SK-N-SH (cell line): ENCODE measurements at regions not wholly inside any gene's neighbourhood (a gene's known extent, or its start where the extent isn't known, plus 50 kb on each side); places are given as distances from the start of the nearest gene placed in this dataset.

Experiments
- CTCF ChIA-PET: fragments of 300-600, 350-600 bp; formaldehyde crosslinking; extraction: SDS; loops from one replicate; lab custom pipeline; 2021; lab: Yijun Ruan, JAX
- POLR2A ChIA-PET: fragments of 350-600 bp; sonication (Branson Sonifier 250); formaldehyde crosslinking; extraction: SDS; loops from one replicate; lab custom pipeline; 2020; ENCODE audit warnings: antibody characterized with exemption, inconsistent platforms; lab: Yijun Ruan, JAX
- DNase-seq: peaks from one replicate; pipeline ENCODE4 v3.0.0; 2012
- H2AFZ ChIP-seq: fragments of 200-600 bp; sonication (generic); 2 replicates; pipeline ENCODE4 v1.8.1; 2016; ENCODE audit warnings: antibody characterized with exemption, mild to moderate bottlenecking, low read depth
- H3F3A ChIP-seq: fragments of 200-600 bp; sonication (generic); replicated peaks from 2 replicates; pipeline ENCODE3; 2016; ENCODE audit warnings: antibody characterized with exemption, mild to moderate bottlenecking; ENCODE audit not compliant: insufficient read depth
- H3K27ac ChIP-seq, 2 experiments: fragments of 200-500 bp in 1 of 2; fragments of 200-600 bp in 1 of 2; sonication (Bioruptor generic) in 1 of 2; sonication (generic), shearing (Covaris generic) in 1 of 2; 2 replicates each; pipeline versions ENCODE4 v1.5.1 to v1.6.1; 2014 to 2016; ENCODE audit warnings: low read depth in 2 of 2, inconsistent platforms in 1 of 2, low read length in 1 of 2, mild to moderate bottlenecking in 1 of 2, mixed read lengths in 1 of 2
- H3K27me3 ChIP-seq: fragments of 200-600 bp; sonication (generic), shearing (Covaris generic); 2 replicates; pipeline ENCODE4 v1.6.1; 2016; ENCODE audit warnings: mixed run types; ENCODE audit not compliant: insufficient read depth
- H3K36me3 ChIP-seq, 2 experiments: fragments of 200-500 bp in 1 of 2; fragments of 200-600 bp in 1 of 2; sonication (Bioruptor generic) in 1 of 2; sonication (generic) in 1 of 2; replicated peaks in 1 of 2; 2 replicates each; pipeline versions ENCODE3 to v1.5.1; 2014 to 2016; ENCODE audit warnings: low read length in 1 of 2, mild to moderate bottlenecking in 1 of 2; ENCODE audit not compliant: insufficient read depth in 2 of 2, control insufficient read depth in 1 of 2
- H3K4me1 ChIP-seq, 2 experiments: fragments of 200-500 bp in 1 of 2; fragments of 200-600 bp in 1 of 2; sonication (Bioruptor generic) in 1 of 2; sonication (generic), shearing (Covaris generic) in 1 of 2; 2 replicates each; pipeline versions ENCODE4 v1.5.1 to v1.6.1; 2014 to 2016; ENCODE audit warnings: low read depth in 1 of 2, low read length in 1 of 2, mixed run types in 1 of 2; ENCODE audit not compliant: insufficient read depth in 2 of 2, control insufficient read depth in 1 of 2
- H3K4me2 ChIP-seq: fragments of 200-600 bp; sonication (generic), shearing (Covaris generic); 2 replicates; pipeline ENCODE4 v1.6.1; 2017; ENCODE audit warnings: mixed run types
- H3K4me3 ChIP-seq, 2 experiments: fragments of 200-500 bp in 1 of 2; fragments of 200-600 bp in 1 of 2; sonication (Bioruptor generic) in 1 of 2; sonication (generic), shearing (Covaris generic) in 1 of 2; 2 replicates each; pipeline versions ENCODE4 v1.5.1 to v1.8.1; 2014 to 2016; ENCODE audit warnings: low read depth in 2 of 2, inconsistent platforms in 1 of 2, low read length in 1 of 2, mild to moderate bottlenecking in 1 of 2, mixed read lengths in 1 of 2, moderate library complexity in 1 of 2
- H3K79me2 ChIP-seq: fragments of 200-600 bp; sonication (generic); 2 replicates; pipeline ENCODE4 v1.8.1; 2017; ENCODE audit warnings: mild to moderate bottlenecking; ENCODE audit not compliant: insufficient read depth
- H3K9ac ChIP-seq: fragments of 200-600 bp; sonication (generic); 2 replicates; pipeline ENCODE4 v1.6.1; 2017; ENCODE audit warnings: mixed run types
- H3K9me2 ChIP-seq: fragments of 200-600 bp; sonication (generic); 2 replicates; pipeline ENCODE4 v1.6.1; 2017; ENCODE audit warnings: mixed run types
- H3K9me3 ChIP-seq: fragments of 200-600 bp; sonication (generic); 2 replicates; pipeline ENCODE4 v1.6.1; 2017; ENCODE audit warnings: mixed run types, mild to moderate bottlenecking, moderate library complexity
- H4K20me1 ChIP-seq: fragments of 200-600 bp; sonication (generic); 2 replicates; pipeline ENCODE4 v1.6.1; 2017; ENCODE audit warnings: mild to moderate bottlenecking, mixed run types; ENCODE audit not compliant: insufficient read depth
- CHD2 ChIP-seq: fragments of 150-350 bp; IDR thresholded peaks from 2 replicates; pipeline ENCODE4 v1.6.1; 2018; ENCODE audit warnings: low read length; ENCODE audit not compliant: partially characterized antibody
- CTCF ChIP-seq: fragments of 200-600 bp; sonication (generic); IDR thresholded peaks from 2 replicates; pipeline ENCODE4 v1.6.1; 2017; ENCODE audit warnings: antibody characterized with exemption, mild to moderate bottlenecking, moderate library complexity
- EP300 ChIP-seq, 2 experiments: IDR thresholded peaks; 2 replicates each; pipeline versions ENCODE4 v1.4.0 to v1.6.1; 2012; ENCODE audit warnings: borderline replicate concordance in 1 of 2, low read depth in 1 of 2, low read length in 1 of 2
- EZH2phosphoT487 ChIP-seq: fragments of 200-600 bp; sonication (generic); IDR thresholded peaks from 2 replicates; pipeline ENCODE4 v1.6.1; 2017; ENCODE audit warnings: low read depth, mixed run types, mild to moderate bottlenecking, antibody characterized with exemption, moderate library complexity, borderline replicate concordance
- FOSL2 ChIP-seq: IDR thresholded peaks from 2 replicates; pipeline ENCODE4 v1.4.0; 2012; ENCODE audit warnings: low read depth, mild to moderate bottlenecking, moderate library complexity, borderline replicate concordance
- FOXJ3 ChIP-seq: sonication (generic); formaldehyde crosslinking; IDR thresholded peaks from 2 replicates; pipeline ENCODE4 v1.5.1; 2020; ENCODE audit warnings: mild to moderate bottlenecking, missing genetic modification reagents
- FOXM1 ChIP-seq: IDR thresholded peaks from 2 replicates; pipeline ENCODE4 v1.4.0; 2012; ENCODE audit warnings: low read depth, mild to moderate bottlenecking
- GATA2 ChIP-seq: sonication (generic); formaldehyde crosslinking; IDR thresholded peaks from 2 replicates; pipeline ENCODE4 v1.5.0; 2020; ENCODE audit warnings: mild to moderate bottlenecking, missing genetic modification reagents
- JUND ChIP-seq: IDR thresholded peaks from 2 replicates; pipeline ENCODE4 v1.4.0; 2012
- NFIC ChIP-seq: IDR thresholded peaks from 2 replicates; pipeline ENCODE4 v1.4.0; 2012; ENCODE audit warnings: borderline replicate concordance
- PBX3 ChIP-seq: IDR thresholded peaks from 2 replicates; pipeline ENCODE4; 2012
- POLR2AphosphoS5 ChIP-seq: IDR thresholded peaks from 2 replicates; pipeline ENCODE4 v1.6.1; 2012; ENCODE audit warnings: low read depth, low read length
- RXRA ChIP-seq: IDR thresholded peaks from 2 replicates; pipeline ENCODE4 v1.4.0; 2012; ENCODE audit warnings: low read depth, mild to moderate bottlenecking, borderline replicate concordance
- SMC3 ChIP-seq: IDR thresholded peaks from 2 replicates; pipeline ENCODE4 v1.6.1; 2012; ENCODE audit warnings: low read depth, low read length, improper control_type of control experiment
- TAF1 ChIP-seq: IDR thresholded peaks from 2 replicates; pipeline ENCODE4 v1.6.1; 2012; ENCODE audit warnings: low read depth, mild to moderate bottlenecking, low read length, moderate library complexity, borderline replicate concordance
- TCF12 ChIP-seq: IDR thresholded peaks from 2 replicates; pipeline ENCODE4 v1.4.0; 2012
- YY1 ChIP-seq: IDR thresholded peaks from 2 replicates; pipeline ENCODE4 v1.4.0; 2012; ENCODE audit warnings: low read depth, mild to moderate bottlenecking
- ZBTB33 ChIP-seq: IDR thresholded peaks from 2 replicates; pipeline ENCODE4 v1.4.0; 2012; ENCODE audit warnings: low read depth, borderline replicate concordance
- WGBS: methylation state at CpG from one replicate; pipeline ENCODE4 v1.1.6; 2017; ENCODE audit warnings: low lambda C conversion rate; 5-methylcytosine and 5-hydroxymethylcytosine counted together
- TF ChIP-seq, protein P1 (sequence below): fragments of 150-350 bp; IDR thresholded peaks from 2 replicates; pipeline ENCODE4 v1.6.1; 2016; ENCODE audit warnings: mild to moderate bottlenecking, low read depth, low read length
- TF ChIP-seq, protein P2 (sequence below): IDR thresholded peaks from 2 replicates; pipeline ENCODE4 v1.4.0; 2012; ENCODE audit warnings: low read depth

DNA sequence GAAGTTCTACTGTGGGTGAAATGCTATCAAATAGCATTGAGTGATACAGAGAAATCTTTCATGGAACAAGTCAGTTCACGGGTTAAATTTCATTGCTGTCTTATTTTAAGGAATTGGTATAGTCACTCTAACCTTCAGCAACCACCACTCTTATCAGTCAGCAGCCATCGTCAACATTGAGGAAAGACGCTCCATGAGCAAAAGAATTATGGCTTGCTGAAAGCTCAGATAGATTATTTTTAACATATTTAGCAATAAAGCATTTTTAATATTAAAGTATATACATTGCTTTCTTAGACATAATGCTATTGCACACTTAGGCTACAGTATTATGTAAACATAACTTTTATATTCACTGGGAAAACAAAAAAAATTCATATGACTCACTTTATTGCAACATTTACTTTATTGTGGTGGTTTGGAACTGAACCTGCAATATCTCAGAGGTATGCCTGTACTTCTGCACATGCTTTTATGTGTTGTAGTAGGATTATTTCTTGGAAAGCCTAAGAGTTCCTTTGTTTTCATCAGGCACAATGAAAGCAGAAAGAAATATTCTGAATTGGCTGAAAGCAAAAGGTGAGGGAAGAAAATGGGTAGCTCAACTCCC is 586.7 kb downstream of the GBA3 start:
- no peaks in the 10 kb centered on the region for H4K20me1 ChIP-seq
- no peaks in the 10 kb centered on the region for H3F3A ChIP-seq
- CTCF ChIA-PET: no interaction called here
- H3K79me2 ChIP-seq: no peaks in the 10 kb centered on the region
- H3K9ac ChIP-seq: no peak overlapping the region
- H3K9me2 ChIP-seq: no peaks in the 10 kb centered on the region
- 52% methylated on average over 3 of the region's 3 CpGs for WGBS
- H3K27me3 ChIP-seq: no peaks in the 10 kb centered on the region
- no peak for DNase-seq
- H3K9me3 ChIP-seq: no peaks in the 10 kb centered on the region
- H3K27ac ChIP-seq: no peak overlapping the region
- H2AFZ ChIP-seq: no peak overlapping the region
- TF ChIP-seq RXRA (no peak), TAF1 (no peak), FOXJ3 (CRISPR knock-in tag) (no peak), POLR2AphosphoS5 (no peak), JUND (no peak), NFIC (no peak), CHD2 (no peak), CTCF (no peak), FOXM1 (no peak), FOSL2 (no peak), TCF12 (no peak), YY1 (no peak), GATA2 (CRISPR knock-in tag) (no peak), EZH2phosphoT487 (no peak), ZBTB33 (no peak), EP300 (IDR thresholded peaks at IDR 0.05; ENCODE audit: borderline replicate concordance in 1 of 2, low read depth in 1 of 2, low read length in 1 of 2) (no peak), PBX3 (no peak), SMC3 (no peak)
- TF ChIP-seq, protein P1, sequence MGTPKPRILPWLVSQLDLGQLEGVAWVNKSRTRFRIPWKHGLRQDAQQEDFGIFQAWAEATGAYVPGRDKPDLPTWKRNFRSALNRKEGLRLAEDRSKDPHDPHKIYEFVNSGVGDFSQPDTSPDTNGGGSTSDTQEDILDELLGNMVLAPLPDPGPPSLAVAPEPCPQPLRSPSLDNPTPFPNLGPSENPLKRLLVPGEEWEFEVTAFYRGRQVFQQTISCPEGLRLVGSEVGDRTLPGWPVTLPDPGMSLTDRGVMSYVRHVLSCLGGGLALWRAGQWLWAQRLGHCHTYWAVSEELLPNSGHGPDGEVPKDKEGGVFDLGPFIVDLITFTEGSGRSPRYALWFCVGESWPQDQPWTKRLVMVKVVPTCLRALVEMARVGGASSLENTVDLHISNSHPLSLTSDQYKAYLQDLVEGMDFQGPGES: no peak
- TF ChIP-seq, protein P2, sequence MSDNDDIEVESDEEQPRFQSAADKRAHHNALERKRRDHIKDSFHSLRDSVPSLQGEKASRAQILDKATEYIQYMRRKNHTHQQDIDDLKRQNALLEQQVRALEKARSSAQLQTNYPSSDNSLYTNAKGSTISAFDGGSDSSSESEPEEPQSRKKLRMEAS: no peak
- POLR2A ChIA-PET: no interaction called here
- H3K4me1 ChIP-seq: no peaks in the 10 kb centered on the region
- no peak overlapping the region for H3K4me3 ChIP-seq
- H3K36me3 ChIP-seq: no peaks in the 10 kb centered on the region
- H3K4me2 ChIP-seq: no peak overlapping the region
